ENCODE measurements at regions not wholly inside any gene's neighbourhood (a gene's known extent, or its start where the extent isn't known, plus 50 kb on each side); places are given as distances from the start of the nearest gene placed in this dataset.
"Not testable (repeated sequence)": the region's sequence is repeated elsewhere in the genome, so short reads cannot be mapped to it uniquely, and the experiment has no call there.

GRCh38 chr2:21814588-21815149, 690.9 kb downstream of the TDRD15 start:
- no peak for DNase-seq

- no peak for DNase-seq
These were observed 694.5 kb downstream of the TDRD15 start for GRCh38 chr2:21818212-21818795.

GRCh38 chr2:21819454-21819853, 695.7 kb downstream of the TDRD15 start:
- DNase-seq, result no peak

- no peak for DNase-seq
These were observed 696.5 kb downstream of the TDRD15 start for GRCh38 chr2:21820271-21820670.

GRCh38 chr2:21821672-21822227, 698.0 kb downstream of the TDRD15 start:
- no peak for DNase-seq

GRCh38 chr2:21822505-21822904, 698.7 kb downstream of the TDRD15 start:
- no peak for DNase-seq

- no peak for DNase-seq
These were observed 710.0 kb downstream of the TDRD15 start for GRCh38 chr2:21833767-21834166.

- no peak for DNase-seq
These were observed 712.5 kb downstream of the TDRD15 start for GRCh38 chr2:21836261-21836660.

- no peak for DNase-seq
These were observed 713.0 kb downstream of the TDRD15 start for GRCh38 chr2:21836719-21837118.

- DNase-seq, result no peak
These were observed 713.6 kb downstream of the TDRD15 start for GRCh38 chr2:21837168-21837960.

GRCh38 chr2:21841341-21841740, 717.6 kb downstream of the TDRD15 start:
- DNase-seq, result no peak

- DNase-seq, result not testable (repeated sequence)
These were observed 726.6 kb downstream of the TDRD15 start for GRCh38 chr2:21850367-21850766.

- no peak for DNase-seq
These were observed 731.2 kb downstream of the TDRD15 start for GRCh38 chr2:21854938-21855337.

- DNase-seq, result no peak
These were observed 732.9 kb downstream of the TDRD15 start for GRCh38 chr2:21856708-21857107.

GRCh38 chr2:21860907-21861306, 737.1 kb downstream of the TDRD15 start:
- DNase-seq, result no peak

- DNase-seq, result no peak
These were observed 742.5 kb downstream of the TDRD15 start for GRCh38 chr2:21866316-21866715.

GRCh38 chr2:21887881-21888280, 764.1 kb downstream of the TDRD15 start:
- DNase-seq, result no peak

GRCh38 chr2:21890041-21890440, 766.3 kb downstream of the TDRD15 start:
- DNase-seq, result no peak

- no peak for DNase-seq
These were observed 766.9 kb downstream of the TDRD15 start for GRCh38 chr2:21890716-21891115.

GRCh38 chr2:21891191-21891590, 767.4 kb downstream of the TDRD15 start:
- DNase-seq, result no peak

GRCh38 chr2:21892140-21892539, 768.4 kb downstream of the TDRD15 start:
- no peak for DNase-seq

GRCh38 chr2:21895200-21895599, 771.4 kb downstream of the TDRD15 start:
- no peak for DNase-seq

- not testable (repeated sequence) for DNase-seq
These were observed 785.1 kb downstream of the TDRD15 start for GRCh38 chr2:21908712-21909380.
